HG03039 (cell line): ENCODE measurements at regions not wholly inside any gene's neighbourhood (a gene's known extent, or its start where the extent isn't known, plus 50 kb on each side); places are given as distances from the start of the nearest gene placed in this dataset.

Experiments used
- ATAC-seq: cut with Tn5 transposase; IDR thresholded peaks from one replicate; pipeline ENCODE4 v1.9.1; 2021; ENCODE audit warnings: mild to moderate bottlenecking, moderate library complexity; ENCODE audit not compliant: unreplicated experiment

DNA sequence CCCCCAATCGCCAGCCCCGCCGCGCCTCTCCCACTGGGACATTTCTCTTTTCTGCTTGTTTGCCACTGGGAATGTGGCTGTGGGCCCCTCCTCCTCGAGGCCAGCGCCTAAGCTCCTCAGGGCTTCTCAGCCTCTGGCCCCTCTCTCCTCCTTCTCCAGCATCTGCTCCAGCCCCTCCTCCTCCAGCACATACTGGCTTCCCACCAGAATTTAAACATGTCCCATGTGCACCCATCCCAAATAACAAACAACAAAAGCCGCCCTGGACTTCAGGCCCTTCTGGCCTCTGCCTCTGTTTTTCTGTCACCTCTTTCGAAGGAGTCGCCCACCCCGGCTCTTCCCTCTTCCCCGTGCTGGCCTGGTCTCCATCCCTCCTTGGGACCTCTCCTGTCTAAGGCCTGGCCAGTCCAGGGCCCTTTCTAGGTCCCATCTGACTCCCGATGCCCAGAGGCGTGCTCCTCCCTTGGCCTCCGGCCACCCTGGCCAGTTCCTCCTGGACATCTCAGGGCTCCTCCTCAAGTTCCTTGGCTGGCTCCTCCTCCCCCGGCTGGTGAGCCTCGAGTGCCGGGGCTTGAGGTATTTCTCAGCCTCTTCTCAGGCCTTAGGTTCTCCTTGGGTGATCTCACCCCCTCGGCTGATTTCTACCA, 94.6 kb upstream of the SLC6A6 start:
- ATAC-seq: no peak

DNA sequence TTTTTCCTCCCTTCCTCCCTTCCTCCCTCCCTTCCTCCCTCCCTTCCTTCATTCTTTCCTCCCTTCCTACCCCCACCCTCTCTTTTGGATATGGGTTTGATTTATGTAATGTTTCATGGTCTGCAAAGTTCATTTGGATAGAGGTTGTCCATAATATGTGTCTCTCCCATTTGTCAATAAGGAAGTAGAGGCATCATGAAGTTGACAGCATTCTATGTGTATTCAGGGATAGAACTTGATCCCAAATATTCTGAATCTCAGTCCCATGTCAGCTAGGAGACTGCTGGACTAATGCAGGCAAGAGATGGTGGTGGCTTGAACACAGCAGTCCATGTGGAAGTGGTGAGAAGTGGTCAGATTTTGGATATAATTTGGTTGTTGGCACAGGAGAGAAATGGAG, 90.7 kb upstream of the SLC6A6 start:
- no peak for ATAC-seq

DNA sequence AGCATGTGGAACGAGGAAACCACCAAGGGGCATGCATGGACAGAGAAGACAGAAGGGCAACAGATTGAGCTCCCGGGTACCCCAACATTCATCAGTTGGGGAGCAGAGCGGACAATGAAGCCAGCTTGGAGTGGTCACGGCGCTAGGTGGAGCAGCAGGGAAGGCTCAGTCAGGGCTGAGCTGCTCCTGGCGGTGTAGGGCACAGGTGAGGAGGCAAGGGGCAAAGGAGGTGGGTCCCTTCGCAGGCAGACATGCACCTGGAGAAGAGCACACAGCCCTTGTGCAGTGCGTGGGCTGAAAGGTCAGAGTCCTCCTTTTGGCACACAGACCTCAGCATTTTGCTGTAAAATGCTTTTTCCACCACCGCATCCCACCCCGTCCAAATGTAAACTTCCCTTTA, 90.0 kb upstream of the SLC6A6 start:
- no peak for ATAC-seq

DNA sequence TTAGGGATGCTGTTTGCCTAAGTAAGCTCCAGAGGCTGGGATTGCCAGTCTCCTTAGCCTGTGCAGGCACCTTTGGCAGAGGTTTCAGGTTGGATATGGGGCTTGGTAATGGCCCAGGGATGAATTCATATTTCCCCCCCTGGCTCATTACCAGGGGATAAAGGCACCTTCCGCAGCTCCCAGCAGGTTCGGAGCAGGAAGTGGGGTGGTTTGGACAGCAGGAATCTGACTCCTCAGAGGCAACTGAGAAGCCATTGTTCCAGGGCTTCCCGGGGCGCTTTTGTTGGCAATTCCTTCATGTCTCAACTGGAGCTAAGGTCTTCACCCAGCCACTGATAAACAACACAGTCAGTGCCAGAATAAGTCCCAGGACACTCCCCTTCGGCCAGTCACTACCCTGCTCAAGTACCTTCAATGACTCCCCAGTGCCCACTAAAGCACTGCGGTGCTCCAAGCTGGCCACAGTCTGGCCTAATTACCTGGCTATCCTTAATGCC, 85.3 kb upstream of the SLC6A6 start:
- ATAC-seq: no peak

DNA sequence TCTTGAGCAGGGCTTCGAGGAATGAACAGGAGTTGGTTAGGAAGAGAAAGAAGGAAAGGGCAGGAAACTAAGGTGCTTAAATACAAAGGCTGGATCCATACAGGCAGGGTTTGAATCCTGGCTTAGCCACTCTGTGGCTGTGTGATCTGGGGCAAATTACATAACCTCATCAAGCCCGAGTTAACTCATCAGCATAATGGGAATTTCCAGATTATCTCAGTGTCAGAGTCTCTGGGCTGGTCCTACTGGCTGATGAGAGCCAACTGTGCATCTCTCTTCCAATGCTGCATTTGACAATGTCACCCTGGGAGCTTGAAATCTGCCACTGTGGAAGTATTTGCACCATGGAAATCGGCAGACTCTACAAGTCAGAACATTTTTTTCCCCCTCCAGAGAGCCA, 83.8 kb upstream of the SLC6A6 start:
- ATAC-seq: no peak

DNA sequence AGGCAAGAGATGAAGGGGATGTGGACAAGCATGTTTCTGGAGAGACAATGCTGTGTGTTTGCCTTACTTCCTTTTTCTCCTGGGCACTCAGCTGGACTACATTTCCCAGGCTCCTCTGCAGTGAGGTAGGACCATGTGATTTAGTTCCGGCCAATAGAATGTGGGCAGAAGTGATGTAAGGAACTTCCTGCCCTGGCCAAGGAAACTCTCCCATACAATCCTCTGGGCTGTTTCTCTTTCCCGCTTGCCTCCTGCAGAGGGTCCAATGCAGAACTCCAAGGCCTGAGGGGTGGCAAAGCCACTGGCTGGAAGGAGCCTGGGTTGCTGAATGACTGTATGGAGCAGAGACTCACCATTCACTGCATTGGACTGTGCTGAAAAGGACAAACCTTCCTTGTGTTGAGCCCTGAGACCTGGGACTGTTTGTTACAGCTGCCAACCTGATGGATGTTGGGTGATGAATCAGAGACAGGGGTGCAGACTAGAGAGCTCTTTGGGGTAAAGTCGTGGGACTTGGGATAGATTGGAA, 82.7 kb upstream of the SLC6A6 start:
- ATAC-seq: peak; percentile 79

DNA sequence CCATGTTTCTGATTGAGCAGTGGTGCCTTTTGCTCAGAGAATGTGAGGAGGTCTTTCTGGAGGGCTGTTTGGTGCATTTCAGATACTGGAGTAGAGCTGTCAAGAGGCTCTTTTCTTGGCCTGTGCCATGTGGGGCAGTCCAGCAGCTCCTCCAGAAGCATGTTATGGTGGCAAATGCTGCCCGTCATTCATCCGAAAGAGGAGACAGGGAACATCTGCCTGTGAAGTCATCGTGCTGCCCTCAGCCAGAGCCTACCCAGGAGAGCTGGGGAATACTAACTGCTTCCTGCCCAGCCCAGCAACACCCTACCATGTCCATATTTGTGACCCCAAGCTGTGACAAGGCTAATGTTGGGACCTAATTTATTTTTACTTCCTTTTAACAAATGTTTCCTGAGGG, 82.2 kb upstream of the SLC6A6 start:
- no peak for ATAC-seq

DNA sequence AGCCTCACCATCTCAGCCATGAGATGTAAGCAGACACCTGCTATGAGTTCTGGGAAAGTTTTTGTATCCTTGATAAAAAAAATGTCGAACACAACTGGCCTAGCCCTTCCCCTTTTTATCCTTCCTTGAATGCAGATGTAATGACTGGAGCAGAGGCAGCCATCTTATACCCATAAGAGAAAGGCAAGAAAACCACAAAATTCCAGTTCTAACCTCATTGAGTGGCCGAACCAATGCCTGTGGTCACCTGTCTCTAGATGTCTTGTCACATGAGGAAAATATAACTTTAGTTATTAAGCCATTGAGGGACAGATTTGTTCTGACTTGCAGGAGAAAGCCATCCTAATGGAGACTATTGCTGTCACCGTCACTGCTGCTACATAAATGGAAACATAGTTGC, 80.4 kb upstream of the SLC6A6 start:
- no peak for ATAC-seq

DNA sequence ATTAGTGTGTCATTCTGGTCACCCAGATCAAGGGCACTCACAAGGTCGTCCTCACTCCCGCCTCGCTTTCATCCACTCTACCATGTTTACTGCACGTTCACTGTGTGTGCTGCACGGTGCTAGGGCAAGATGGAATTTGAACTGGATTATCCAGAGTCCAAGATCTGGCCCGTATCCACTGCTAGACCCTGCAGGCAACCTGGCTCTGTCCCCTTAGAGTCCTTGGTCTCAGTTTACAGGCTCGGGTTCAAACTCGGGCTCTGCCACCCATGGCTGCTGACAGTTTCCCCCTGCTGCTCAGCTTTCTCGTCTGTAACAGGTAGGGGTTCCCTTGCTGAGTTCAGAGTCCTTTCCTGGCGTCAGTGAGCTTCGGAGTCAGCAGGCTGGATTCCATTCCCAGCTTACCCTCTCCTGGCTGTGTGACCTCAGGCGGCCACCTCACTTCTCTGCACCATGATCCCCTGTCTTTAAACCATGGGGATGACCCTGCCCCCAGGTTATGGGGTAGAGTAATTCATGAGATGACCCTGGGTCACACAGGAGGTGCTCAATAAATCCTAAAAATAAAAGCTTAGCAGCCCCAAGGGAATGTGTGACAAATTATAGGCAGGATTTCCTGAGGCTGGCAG, 79.6 kb upstream of the SLC6A6 start:
- no peak for ATAC-seq

DNA sequence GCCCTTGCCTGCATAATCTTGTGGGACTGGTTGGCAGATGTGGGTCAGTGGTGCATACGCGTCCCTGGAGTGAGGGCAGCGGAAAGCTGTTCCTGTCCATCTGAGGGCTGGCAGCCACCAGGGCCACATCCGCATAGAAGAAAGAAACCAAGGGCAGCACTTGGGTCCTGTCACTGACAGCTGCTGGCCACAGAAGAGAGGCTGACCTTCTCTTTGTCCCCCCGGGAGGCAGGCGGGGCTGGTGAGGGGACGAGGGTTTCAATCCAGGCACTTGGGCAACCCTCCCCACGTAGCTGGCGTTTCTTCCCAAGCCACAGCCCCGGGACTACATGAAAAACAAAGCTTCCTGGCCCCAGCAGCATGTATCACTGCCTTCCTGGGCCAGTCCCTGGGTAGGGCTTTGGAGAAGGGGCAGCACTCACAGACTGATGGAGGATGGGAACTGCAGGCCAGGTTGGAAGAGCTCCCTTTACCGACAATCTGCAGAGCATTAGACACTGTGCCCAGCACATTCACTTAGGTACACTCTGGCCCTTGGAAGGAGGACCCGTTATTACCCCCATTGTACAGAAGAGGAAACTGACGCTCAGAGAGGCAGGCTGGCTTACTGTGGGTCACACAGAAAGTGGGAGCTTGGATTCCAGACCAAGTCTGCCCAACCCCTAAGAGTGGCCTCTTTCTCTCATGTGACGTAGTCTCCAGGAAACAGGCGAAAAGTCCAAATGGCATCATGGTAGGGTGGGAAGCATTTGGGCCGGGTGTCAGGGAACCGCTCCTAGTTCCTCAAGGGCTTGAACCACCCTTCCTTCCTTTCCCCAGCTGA, 78.8 kb upstream of the SLC6A6 start:
- no peak for ATAC-seq

DNA sequence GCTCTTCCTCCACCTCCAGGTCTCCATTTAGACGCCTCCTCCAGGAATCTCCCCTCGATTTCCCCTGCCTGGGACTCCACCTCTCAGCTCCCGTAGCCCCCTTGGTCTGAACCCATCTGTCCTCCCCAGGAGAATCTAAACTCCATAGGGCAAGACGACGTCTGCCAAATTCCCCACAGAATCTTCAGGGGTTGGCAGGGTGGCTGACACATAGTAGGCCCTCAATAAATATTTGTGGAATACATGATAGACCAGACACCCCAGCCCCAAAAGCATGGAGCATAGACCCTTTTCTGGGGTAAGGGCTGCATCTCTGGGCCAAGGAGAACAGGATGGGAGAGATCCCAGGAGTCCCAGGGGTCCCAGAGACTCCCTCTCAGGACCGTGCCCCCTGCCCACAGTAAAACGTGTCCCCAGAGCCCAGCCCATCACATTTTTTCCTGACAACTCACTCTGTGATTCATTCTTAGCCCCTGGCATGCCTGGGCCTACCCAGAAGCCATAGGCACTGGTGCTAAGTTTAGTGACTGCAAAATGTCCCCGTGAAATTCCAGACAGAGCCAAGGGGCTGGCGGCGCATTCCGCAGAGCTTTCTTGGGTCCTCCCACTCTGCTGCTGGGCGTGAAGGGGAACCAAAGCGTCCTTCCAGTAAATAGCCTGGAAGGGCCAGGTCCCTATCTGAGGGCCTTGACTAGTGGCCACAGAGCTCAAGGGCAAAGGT, 78.0 kb upstream of the SLC6A6 start:
- no peak for ATAC-seq

DNA sequence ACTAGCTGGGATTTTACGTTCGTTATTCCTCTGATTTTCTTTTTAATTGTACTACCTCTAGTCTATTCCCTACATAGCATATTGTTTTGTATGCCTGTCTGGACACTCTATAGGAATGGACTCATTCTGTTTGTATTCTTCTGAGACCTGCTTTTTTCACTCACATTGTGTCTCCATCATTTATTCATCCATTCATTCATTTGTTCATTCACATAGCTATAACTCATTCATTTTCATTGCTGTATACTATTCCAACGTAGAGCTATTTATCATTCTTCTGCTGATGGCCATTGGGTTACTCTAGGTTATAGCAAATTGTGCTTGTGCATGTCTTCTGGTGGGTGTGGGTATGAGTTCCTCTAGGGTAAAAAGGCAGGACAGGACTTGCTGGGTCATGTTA, 74.0 kb upstream of the SLC6A6 start:
- no peak for ATAC-seq

DNA sequence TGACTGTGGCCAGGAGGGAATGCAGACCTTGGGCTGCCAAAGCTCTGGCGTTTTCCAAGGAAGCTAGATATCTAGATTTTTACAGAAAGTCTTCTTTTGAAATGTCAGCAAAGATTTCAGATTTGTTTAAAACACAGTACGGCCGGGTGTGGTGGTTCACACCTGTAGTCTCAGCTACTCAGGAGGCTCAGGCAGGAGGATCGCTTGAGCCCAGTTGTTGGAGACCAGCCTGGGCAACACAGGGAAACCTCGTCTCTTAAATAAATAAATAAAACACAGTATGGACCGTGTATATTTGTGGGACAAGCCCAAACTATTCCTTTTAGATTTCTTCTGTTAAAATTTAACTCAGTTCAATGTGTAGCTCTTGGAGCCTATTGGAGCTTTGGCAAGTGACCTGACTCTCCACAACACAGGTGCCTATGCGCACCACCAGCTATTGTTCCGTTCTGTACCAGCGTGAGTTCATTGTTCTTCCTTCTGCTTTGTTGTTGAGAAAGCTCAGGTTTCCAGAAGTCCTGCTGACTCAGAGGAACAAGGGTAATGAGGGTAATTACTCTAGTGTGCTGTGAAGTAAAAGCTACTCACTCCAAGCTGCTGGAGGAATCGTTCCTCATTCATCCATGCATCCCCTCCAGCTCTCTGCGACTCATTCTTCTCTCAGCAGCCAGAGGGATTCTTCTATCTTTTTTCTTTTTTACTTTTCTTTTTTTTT, 73.1 kb upstream of the SLC6A6 start:
- no peak for ATAC-seq

DNA sequence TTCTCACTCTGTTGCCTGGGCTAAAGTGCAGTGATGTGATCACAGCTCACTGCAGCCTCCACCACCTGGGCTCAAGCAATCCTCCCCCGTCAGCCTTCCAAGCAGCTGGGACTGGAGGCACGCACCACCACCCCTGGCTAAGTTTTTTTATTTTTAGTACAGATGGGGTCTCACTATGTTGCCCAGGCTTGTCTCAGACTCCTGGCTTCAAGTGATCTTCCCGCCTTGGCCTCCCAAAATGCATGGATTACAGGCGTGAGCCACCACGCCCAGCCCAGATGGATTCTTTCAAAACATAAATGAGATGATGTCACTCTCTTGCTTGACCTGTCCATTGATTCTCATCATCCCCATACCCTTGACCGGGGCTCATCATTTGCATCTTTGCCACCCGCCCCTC, 72.6 kb upstream of the SLC6A6 start:
- ATAC-seq: no peak

DNA sequence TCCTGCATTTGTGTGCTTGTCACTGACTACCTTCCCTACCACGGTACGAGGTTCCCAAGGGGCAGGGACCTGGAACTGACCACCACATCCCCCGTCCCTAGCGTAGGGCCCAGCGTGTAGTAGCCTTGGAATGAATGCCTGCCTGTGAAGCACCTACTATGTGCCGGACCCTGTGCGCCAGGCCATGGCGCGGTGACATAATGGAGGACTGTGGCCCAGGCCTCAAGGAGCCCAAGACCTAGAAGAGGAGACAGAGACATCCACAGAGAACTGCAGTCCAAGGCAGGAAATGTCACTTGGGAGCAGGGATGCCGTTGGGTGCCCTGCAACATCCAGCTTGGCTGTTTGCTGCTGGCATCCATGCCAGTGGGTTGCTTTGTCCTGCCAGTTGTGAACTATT, 71.9 kb upstream of the SLC6A6 start:
- ATAC-seq: no peak

DNA sequence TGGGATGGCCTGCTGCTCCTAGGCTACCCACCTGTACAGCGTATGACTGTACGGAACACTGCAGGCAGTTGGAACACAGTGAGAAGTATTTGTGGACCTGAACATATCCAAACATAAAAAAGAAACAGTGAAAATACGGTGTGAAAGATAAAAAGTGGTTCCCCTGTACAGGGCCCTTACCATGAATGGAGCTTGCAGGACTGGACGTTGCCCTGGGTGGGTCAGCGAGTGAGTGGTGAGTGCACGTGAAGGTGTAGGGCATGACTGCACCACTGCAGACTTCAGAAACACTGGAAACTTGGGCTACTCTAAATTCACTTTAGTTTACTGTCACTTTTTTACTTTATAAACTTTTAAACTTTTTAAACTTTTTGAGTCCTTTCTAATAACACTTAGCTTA, 71.2 kb upstream of the SLC6A6 start:
- ATAC-seq: no peak

DNA sequence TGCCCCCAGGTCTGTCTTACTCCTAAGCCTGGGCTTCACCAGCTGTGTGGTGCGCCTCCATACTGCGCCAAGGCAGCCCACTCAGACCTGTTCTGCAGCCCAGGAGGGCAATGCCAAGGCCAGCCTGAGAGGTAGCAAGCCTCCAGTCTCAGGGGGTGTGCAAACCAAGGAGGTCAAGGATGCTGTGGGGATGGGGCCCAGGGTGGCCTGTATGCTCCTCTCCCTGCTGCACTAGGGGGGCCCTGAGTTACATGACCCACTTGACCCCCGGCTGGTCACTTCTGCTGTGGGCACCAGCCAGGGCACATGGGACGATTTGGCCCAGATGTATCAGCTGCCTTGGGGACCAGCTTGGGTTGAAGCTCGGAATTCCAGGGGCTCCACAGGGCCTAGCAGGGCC, 70.0 kb upstream of the SLC6A6 start:
- ATAC-seq: no peak

DNA sequence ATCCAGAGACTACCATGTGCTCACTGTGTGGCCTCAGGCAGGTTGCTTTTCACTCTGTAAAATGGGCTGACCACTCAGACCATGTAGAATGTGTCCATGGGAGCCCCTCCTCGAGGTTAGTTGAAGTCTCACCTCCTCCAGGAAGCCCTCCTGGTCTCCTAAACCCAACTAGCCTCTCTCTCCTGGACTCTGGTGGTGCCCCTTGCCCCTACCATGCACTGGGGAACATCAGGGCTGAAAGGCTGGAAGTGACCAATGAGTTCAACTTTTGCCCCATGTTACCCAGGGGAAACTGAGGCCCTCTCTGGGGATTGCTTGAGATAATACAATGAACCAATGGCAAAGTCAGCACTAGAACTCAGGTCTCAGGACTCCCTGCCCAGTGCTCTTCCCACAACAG, 69.2 kb upstream of the SLC6A6 start:
- no peak for ATAC-seq

DNA sequence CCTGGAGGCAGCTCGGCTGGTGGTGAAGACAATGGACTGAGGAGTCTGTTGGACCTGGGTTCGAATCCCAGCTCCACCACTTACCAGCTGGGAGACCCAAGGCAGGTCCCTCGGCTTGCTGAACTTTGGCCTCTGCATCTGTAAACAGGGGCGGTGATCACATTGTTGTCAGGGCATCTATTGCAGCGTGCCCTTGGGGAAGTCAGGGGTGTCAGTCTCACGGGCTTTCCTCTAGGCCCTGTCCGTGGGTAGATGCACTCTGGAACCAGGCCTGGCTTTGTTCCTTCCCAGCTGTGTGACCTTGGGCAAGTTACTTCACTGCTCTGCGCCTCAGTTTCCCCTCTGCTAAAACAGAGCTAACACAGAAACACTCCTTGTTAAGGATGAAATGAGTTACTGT, 68.8 kb upstream of the SLC6A6 start:
- ATAC-seq: no peak

DNA sequence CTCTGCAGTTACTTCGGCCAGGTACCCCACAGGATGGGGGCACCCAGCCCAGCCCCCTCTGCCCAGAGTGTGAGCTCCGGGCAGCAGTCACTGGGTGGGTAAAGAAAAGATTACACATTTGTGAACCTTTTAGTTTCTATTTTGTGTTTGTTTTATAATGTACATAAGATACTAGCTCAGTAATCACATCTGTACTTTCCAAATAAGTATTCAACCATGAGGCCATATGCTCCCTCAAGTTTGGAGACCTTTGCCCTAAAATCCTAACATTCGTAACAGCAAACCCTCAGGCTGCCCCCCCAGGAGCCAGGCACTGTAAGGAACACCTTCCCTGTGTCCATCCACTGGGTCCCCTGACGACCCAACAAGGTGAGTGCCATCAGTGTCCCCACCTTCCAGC, 68.3 kb upstream of the SLC6A6 start:
- ATAC-seq: no peak

DNA sequence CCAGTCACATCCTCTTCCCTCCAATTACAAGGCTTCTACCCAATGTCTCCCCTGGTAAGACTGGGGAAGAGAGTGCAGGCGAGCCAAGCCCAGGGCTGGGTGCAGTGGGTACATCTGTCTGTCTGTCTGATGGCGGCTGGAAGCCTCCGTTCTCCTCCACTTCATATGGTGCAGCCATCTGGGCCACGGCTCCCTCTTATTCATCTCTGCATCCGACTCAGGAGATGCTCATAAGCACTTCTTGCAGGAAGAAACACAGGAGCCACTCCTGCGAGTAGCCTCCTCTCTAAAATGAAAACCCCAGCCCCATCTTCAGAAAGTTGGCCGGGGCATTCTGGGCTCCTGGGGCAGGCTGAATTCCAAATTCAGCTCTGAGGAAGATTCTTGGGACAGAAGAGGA, 67.5 kb upstream of the SLC6A6 start:
- ATAC-seq: no peak
